Activated naive CD4-positive, alpha-beta T cell treated with anti-CD3 and anti-CD28 coated beads for 36 hours (primary cell): ENCODE measurements at regions not wholly inside any gene's neighbourhood (a gene's known extent, or its start where the extent isn't known, plus 50 kb on each side); places are given as distances from the start of the nearest gene placed in this dataset.
"Not testable (repeated sequence)": the region's sequence is repeated elsewhere in the genome, so short reads cannot be mapped to it uniquely, and the experiment has no call there.

Experiments used
- CTCF ChIA-PET: fragments of 350-600 bp; sonication (Branson Sonifier 250); formaldehyde crosslinking; loops from one replicate; lab custom pipeline; 2021; ENCODE audit warnings: antibody characterized with exemption; lab: Charles Lee
- DNase-seq: peaks from one replicate; pipeline ENCODE4 v3.0.0-alpha.2; 2020
- H3K27ac Mint-ChIP-seq: one replicate; pipeline ENCODE4 v1.8.0; 2021; ENCODE audit warnings: mild to moderate bottlenecking, mixed read lengths
- H3K27me3 Mint-ChIP-seq: one replicate; pipeline ENCODE4 v1.8.0; 2021; ENCODE audit warnings: low read depth, mixed read lengths
- H3K36me3 Mint-ChIP-seq: one replicate; pipeline ENCODE4 v1.8.0; 2021; ENCODE audit warnings: low read depth, mixed read lengths
- H3K4me1 Mint-ChIP-seq: one replicate; pipeline ENCODE4 v1.8.0; 2021; ENCODE audit warnings: low read depth, mixed read lengths
- H3K4me3 Mint-ChIP-seq: one replicate; pipeline ENCODE4 v1.8.0; 2021; ENCODE audit warnings: mild to moderate bottlenecking, moderate library complexity, mixed read lengths
- H3K9me3 Mint-ChIP-seq: one replicate; pipeline ENCODE4 v1.8.0; 2021; ENCODE audit warnings: mixed read lengths
- intact Hi-C: fragments of 100-400 bp; cut with micrococcal nuclease; formaldehyde crosslinking; loops from one replicate; pipeline ENCODE4 v1.15.1; 2023

DNA sequence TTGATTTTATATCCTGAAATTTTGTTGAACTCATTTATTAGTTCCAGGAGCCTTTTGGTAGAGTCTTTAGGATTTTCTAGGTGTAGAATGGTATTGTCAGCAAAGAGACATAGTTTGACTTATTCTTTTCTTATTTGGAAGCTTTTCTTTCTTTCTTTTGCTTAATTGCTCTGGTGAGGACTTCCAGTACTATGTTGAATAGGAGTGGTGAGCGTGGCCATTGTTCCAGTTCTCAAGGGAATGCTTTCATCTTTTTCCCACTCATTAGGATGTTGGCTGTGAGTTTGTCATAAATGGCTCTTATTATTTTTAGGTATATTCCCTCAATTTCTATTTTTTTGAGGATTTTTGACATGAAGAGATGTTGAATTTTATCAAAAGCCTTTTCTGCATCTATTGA lies 182.2 kb upstream of the SPRY2 start:
- Mint-ChIP-seq H3K27me3 (no peaks in the 10 kb centered on the region), H3K36me3 (no peaks in the 10 kb centered on the region), H3K9me3 (no peaks in the 10 kb centered on the region), H3K4me1 (no peaks in the 10 kb centered on the region), H3K4me3 (no peak overlapping the region), H3K27ac (no peak overlapping the region)
- no peak for DNase-seq
- CTCF ChIA-PET: interaction anchor here (0.6 kb wide), 1 partner anchor 433 kb away, joined by 3 read pairs; no protein-coding TSS in a partner anchor
- intact Hi-C loops: no loop called here

DNA sequence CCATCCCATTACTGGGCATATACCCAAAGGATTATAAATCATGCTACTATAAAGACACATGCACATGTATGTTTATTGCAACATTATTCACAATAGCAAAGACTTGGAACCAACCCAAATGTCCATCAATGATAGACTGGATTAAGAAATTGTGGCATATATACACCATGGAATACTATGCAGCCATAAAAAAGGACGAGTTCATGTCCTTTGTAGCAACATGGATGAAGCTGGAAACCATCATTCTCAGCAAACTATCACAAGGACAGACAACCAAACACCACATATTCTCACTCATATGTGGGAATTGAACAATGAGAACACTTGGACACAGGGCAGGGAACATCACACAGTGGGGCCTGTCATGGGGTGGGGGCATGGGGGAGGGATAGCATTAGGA lies 181.5 kb upstream of the SPRY2 start:
- H3K27ac Mint-ChIP-seq, H3K9me3 Mint-ChIP-seq, DNase-seq, H3K4me1 Mint-ChIP-seq, H3K4me3 Mint-ChIP-seq, intact Hi-C loops, H3K27me3 Mint-ChIP-seq, H3K36me3 Mint-ChIP-seq: not testable (repeated sequence)
- CTCF ChIA-PET: interaction anchor here (0.6 kb wide), 1 partner anchor 432 kb away, joined by 3 read pairs; no protein-coding TSS in a partner anchor

GRCh38 chr13:80516818-80517348 lies 176.0 kb upstream of the SPRY2 start:
- Mint-ChIP-seq H3K27ac (no peak overlapping the region), H3K4me3 (no peak overlapping the region), H3K27me3 (no peaks in the 10 kb centered on the region), H3K9me3 (no peaks in the 10 kb centered on the region), H3K36me3 (no peaks in the 10 kb centered on the region), H3K4me1 (no peaks in the 10 kb centered on the region)
- no peak for DNase-seq
- intact Hi-C loops: no loop called here
- CTCF ChIA-PET: no interaction called here

- Mint-ChIP-seq H3K27ac (no peak overlapping the region), H3K9me3 (no peaks in the 10 kb centered on the region), H3K4me1 (no peaks in the 10 kb centered on the region), H3K4me3 (no peak overlapping the region), H3K36me3 (no peaks in the 10 kb centered on the region), H3K27me3 (no peaks in the 10 kb centered on the region)
- CTCF ChIA-PET: no interaction called here
- DNase-seq: no peak
- intact Hi-C loops: no loop called here
These were observed 174.4 kb upstream of the SPRY2 start for GRCh38 chr13:80515296-80515695.

- CTCF ChIA-PET: no interaction called here
- intact Hi-C loops: no loop called here
- H3K27me3 Mint-ChIP-seq: no peaks in the 10 kb centered on the region
These were observed 172.3 kb upstream of the SPRY2 start for GRCh38 chr13:80513196-80513595.

GRCh38 chr13:80510686-80511085 lies 169.8 kb upstream of the SPRY2 start:
- no peak overlapping the region for H3K4me3 Mint-ChIP-seq
- no peaks in the 10 kb centered on the region for H3K27me3 Mint-ChIP-seq
- intact Hi-C loops: no loop called here
- CTCF ChIA-PET: no interaction called here
- no peaks in the 10 kb centered on the region for H3K4me1 Mint-ChIP-seq
- DNase-seq: no peak
- no peak overlapping the region for H3K27ac Mint-ChIP-seq
- no peaks in the 10 kb centered on the region for H3K36me3 Mint-ChIP-seq
- peaks cover 3% of the 10 kb centered on the region for H3K9me3 Mint-ChIP-seq

More at GRCh38 chr13:80513196-80513595, 172.3 kb upstream of the SPRY2 start:
- no peak for DNase-seq
- H3K9me3 Mint-ChIP-seq: no peaks in the 10 kb centered on the region
- H3K4me3 Mint-ChIP-seq: no peak overlapping the region
- H3K27ac Mint-ChIP-seq: no peak overlapping the region
- H3K36me3 Mint-ChIP-seq: no peaks in the 10 kb centered on the region
- no peaks in the 10 kb centered on the region for H3K4me1 Mint-ChIP-seq

- DNase-seq: no peak
- Mint-ChIP-seq H3K9me3 (peaks cover 5% of the 10 kb centered on the region), H3K4me3 (no peak overlapping the region), H3K27me3 (no peaks in the 10 kb centered on the region), H3K36me3 (no peaks in the 10 kb centered on the region), H3K27ac (no peak overlapping the region), H3K4me1 (no peaks in the 10 kb centered on the region)
- CTCF ChIA-PET: no interaction called here
- intact Hi-C loops: no loop called here
These were observed 168.3 kb upstream of the SPRY2 start for GRCh38 chr13:80509264-80509663.

DNA sequence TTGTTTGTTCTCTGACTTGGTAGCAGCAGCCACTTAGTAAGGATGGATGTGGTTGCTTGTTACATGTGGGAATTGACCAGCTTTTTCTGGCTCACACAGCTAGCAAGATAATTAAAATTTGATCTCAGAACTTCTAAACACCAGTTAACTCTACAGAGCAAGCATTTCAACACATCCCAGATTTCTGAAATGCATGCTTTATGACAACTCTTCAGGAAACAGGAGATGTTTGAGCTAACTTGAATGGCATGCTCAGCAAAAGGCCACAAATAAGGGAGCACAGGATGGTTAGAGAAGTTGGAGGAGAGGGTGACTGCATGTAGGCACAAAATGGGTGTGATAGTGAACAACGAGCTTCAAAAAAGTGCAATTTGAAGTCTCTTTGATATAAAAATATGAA lies 167.1 kb upstream of the SPRY2 start:
- H3K4me3 Mint-ChIP-seq: no peak overlapping the region
- intact Hi-C loops: no loop called here
- DNase-seq: no peak
- CTCF ChIA-PET: no interaction called here
- peaks cover 5% of the 10 kb centered on the region for H3K9me3 Mint-ChIP-seq
- H3K27ac Mint-ChIP-seq: no peak overlapping the region
- H3K4me1 Mint-ChIP-seq: no peaks in the 10 kb centered on the region
- no peaks in the 10 kb centered on the region for H3K27me3 Mint-ChIP-seq
- H3K36me3 Mint-ChIP-seq: no peaks in the 10 kb centered on the region

DNA sequence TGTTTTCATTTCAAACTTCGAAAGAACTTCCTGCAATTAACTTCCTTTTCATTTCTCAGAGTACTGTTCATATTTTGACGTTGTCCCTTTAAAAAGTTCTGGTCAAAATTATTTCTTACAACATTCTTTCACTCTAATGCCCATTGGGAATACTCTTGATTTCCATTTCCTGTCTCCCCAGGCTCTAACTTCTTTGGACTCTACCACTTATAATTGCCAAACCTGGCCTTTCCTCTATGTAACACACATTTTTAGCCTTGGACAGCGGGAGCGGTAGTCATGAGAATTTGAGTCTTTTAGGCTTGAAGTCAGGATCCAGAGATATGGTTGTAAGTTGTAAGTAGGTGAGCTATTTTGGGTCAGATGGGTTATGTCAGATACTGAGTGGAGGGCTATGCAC lies 163.5 kb upstream of the SPRY2 start:
- H3K4me3 Mint-ChIP-seq: no peak overlapping the region
- intact Hi-C loops: no loop called here
- H3K9me3 Mint-ChIP-seq: peaks cover 5% of the 10 kb centered on the region
- H3K27ac Mint-ChIP-seq: no peak overlapping the region
- H3K4me1 Mint-ChIP-seq: no peaks in the 10 kb centered on the region
- DNase-seq: no peak
- H3K36me3 Mint-ChIP-seq: no peaks in the 10 kb centered on the region
- H3K27me3 Mint-ChIP-seq: peaks cover 2% of the 10 kb centered on the region
- CTCF ChIA-PET: no interaction called here

GRCh38 chr13:80502359-80502758 lies 161.4 kb upstream of the SPRY2 start:
- Mint-ChIP-seq H3K27me3 (peaks cover 2% of the 10 kb centered on the region), H3K27ac (no peak overlapping the region), H3K4me1 (no peaks in the 10 kb centered on the region), H3K9me3 (peaks cover 5% of the 10 kb centered on the region), H3K36me3 (no peaks in the 10 kb centered on the region), H3K4me3 (no peak overlapping the region)
- intact Hi-C loops: no loop called here
- CTCF ChIA-PET: no interaction called here
- no peak for DNase-seq

DNA sequence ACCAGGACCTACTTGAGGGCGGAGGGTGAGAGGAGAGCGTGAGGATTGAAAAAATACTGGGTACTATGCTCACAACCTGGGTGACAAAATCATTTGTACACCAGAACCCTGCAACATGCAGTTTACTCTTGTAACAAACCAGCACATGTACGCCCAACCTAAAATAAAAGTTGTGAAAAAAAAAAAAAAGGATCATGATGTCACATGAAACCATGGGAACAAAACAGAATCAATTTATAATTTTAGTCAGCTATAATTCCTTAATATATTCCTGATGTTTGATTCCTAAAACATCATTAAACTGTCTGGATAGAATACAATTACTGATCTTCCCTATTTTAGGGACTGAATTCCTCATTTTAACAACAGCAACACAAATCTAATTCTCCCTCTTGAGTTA lies 160.6 kb upstream of the SPRY2 start:
- Mint-ChIP-seq H3K4me1 (no peaks in the 10 kb centered on the region), H3K27ac (no peak overlapping the region), H3K36me3 (no peaks in the 10 kb centered on the region), H3K27me3 (peaks cover 2% of the 10 kb centered on the region), H3K4me3 (no peak overlapping the region), H3K9me3 (peaks cover 5% of the 10 kb centered on the region)
- CTCF ChIA-PET: no interaction called here
- no peak for DNase-seq
- intact Hi-C loops: no loop called here

GRCh38 chr13:80499536-80500290 lies 158.8 kb upstream of the SPRY2 start:
- Mint-ChIP-seq H3K27me3 (peaks cover 2% of the 10 kb centered on the region), H3K9me3 (no peaks in the 10 kb centered on the region), H3K36me3 (no peaks in the 10 kb centered on the region), H3K27ac (no peak overlapping the region), H3K4me1 (no peaks in the 10 kb centered on the region), H3K4me3 (no peak overlapping the region)
- intact Hi-C loops: no loop called here
- no peak for DNase-seq
- CTCF ChIA-PET: no interaction called here

DNA sequence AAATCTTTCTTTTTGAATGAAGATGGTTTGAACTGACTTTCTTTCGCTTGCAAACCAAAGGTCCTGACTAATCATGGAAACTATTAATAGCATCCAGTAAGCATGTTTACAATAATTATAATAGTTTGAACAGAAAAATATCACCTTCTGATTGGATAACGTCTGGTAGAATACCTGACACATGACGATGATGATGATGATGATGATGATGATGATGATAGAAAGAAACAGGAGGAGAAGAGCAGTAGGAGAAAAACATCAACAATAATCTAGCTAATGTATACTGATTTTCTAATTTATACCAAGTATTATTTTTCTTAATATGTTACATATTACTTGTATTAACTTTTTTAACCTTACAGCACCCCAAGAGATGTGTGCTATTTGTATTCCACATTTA lies 157.5 kb upstream of the SPRY2 start:
- H3K27me3 Mint-ChIP-seq: peaks cover 2% of the 10 kb centered on the region
- no peaks in the 10 kb centered on the region for H3K9me3 Mint-ChIP-seq
- CTCF ChIA-PET: no interaction called here
- H3K36me3 Mint-ChIP-seq: no peaks in the 10 kb centered on the region
- no peak overlapping the region for H3K4me3 Mint-ChIP-seq
- H3K27ac Mint-ChIP-seq: no peak overlapping the region
- no peaks in the 10 kb centered on the region for H3K4me1 Mint-ChIP-seq
- intact Hi-C loops: no loop called here
- DNase-seq: no peak
